KMS-11 (cell line): ENCODE measurements at regions not wholly inside any gene's neighbourhood (a gene's known extent, or its start where the extent isn't known, plus 50 kb on each side); places are given as distances from the start of the nearest gene placed in this dataset.

Experiments used
- H2AFZ ChIP-seq: fragments of 200-600 bp; sonication (generic); 2 replicates; pipeline ENCODE4 v1.6.1; 2016; ENCODE audit warnings: antibody characterized with exemption, mixed run types, low read depth
- H3K27ac ChIP-seq: fragments of 200-600 bp; sonication (generic); 2 replicates; pipeline ENCODE4 v1.6.1; 2016; ENCODE audit warnings: mild to moderate bottlenecking, mixed run types
- H3K27me3 ChIP-seq: fragments of 200-600 bp; sonication (generic); 2 replicates; pipeline ENCODE4 v1.6.1; 2017; ENCODE audit warnings: mild to moderate bottlenecking, low read depth, mixed run types, moderate library complexity; ENCODE audit not compliant: insufficient read depth
- H3K36me3 ChIP-seq: fragments of 200-600 bp; sonication (generic); 2 replicates; pipeline ENCODE4 v1.6.1; 2017; ENCODE audit warnings: mild to moderate bottlenecking, mixed run types; ENCODE audit not compliant: insufficient read depth
- H3K4me1 ChIP-seq: fragments of 200-600 bp; sonication (generic); 2 replicates; pipeline ENCODE4 v1.6.1; 2016; ENCODE audit warnings: mild to moderate bottlenecking, low read depth, mixed run types; ENCODE audit not compliant: poor library complexity, severe bottlenecking
- H3K4me2 ChIP-seq: fragments of 200-600 bp; sonication (generic); 2 replicates; pipeline ENCODE4 v1.7.0; 2016; ENCODE audit warnings: mild to moderate bottlenecking, mixed run types
- H3K4me3 ChIP-seq: fragments of 200-600 bp; sonication (generic); IDR thresholded peaks from 2 replicates; pipeline ENCODE4 v1.6.1; 2017; ENCODE audit warnings: low read depth, low read length, mixed read lengths; ENCODE audit not compliant: insufficient read depth
- H3K79me2 ChIP-seq: fragments of 200-600 bp; sonication (generic); 2 replicates; pipeline ENCODE4 v1.6.1; 2016; ENCODE audit warnings: low read depth, mixed run types; ENCODE audit not compliant: insufficient read depth
- H3K9ac ChIP-seq: fragments of 200-600 bp; sonication (generic); 2 replicates; pipeline ENCODE4 v1.6.1; 2016; ENCODE audit warnings: mild to moderate bottlenecking, mixed run types
- H4K20me1 ChIP-seq: fragments of 200-600 bp; sonication (generic); 2 replicates; pipeline ENCODE4 v1.6.1; 2016; ENCODE audit warnings: mild to moderate bottlenecking, mixed run types; ENCODE audit not compliant: insufficient read depth
- TF ChIP-seq, protein P1 (sequence below): fragments of 200-600 bp; sonication (generic); conservative IDR thresholded peaks from 2 replicates; pipeline ENCODE4 v1.6.1; 2017; ENCODE audit warnings: low read depth, mild to moderate bottlenecking, antibody characterized with exemption, low read length, moderate library complexity, mixed read lengths

DNA sequence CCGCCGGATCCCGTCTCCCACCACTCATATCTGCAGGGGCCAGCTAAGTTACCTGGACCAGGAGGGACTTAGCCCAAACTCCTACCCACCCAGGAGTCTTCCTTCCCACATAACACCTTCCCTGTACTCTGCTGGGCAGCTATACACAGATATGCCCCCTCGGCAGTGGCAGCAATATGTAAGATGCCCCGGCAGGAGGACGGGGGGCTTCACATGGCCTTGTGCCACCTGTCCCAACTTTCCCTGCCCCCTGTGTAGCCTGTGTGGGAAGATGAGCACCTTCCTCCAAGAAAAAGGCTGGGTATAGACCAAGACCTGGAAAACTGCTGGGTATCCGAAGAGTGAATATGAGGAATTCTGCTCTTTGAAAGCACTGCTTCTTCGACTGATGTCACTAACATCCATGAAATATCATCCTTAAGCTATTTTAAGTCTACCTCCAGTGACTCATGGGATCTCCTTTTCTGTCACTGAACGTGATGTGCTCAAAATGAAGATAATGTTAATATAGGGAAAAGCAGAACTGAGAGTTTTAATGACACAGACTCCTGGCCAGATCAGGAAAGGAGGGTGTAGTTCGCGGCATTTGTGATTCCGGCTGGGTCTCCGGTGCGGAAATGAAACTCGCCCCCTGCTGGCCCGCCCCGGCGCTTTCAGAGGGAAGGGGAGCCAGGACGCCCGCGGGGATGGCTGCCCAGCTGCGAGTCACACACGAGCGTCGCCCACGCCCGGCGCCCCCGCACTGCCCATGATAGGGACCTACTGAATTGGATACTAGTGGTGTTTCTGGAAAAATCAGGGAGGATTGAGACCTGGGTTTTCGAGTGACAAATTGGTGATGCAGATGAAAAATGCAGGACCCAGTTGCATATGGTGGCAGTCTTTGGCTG lies 256.9 kb upstream of the NFE2L3 start:
- TF ChIP-seq, protein P1, sequence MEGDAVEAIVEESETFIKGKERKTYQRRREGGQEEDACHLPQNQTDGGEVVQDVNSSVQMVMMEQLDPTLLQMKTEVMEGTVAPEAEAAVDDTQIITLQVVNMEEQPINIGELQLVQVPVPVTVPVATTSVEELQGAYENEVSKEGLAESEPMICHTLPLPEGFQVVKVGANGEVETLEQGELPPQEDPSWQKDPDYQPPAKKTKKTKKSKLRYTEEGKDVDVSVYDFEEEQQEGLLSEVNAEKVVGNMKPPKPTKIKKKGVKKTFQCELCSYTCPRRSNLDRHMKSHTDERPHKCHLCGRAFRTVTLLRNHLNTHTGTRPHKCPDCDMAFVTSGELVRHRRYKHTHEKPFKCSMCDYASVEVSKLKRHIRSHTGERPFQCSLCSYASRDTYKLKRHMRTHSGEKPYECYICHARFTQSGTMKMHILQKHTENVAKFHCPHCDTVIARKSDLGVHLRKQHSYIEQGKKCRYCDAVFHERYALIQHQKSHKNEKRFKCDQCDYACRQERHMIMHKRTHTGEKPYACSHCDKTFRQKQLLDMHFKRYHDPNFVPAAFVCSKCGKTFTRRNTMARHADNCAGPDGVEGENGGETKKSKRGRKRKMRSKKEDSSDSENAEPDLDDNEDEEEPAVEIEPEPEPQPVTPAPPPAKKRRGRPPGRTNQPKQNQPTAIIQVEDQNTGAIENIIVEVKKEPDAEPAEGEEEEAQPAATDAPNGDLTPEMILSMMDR = peak; percentile 84
- no peaks in the 10 kb centered on the region for H3K36me3 ChIP-seq
- peaks cover 76% of the 10 kb centered on the region for H3K4me1 ChIP-seq
- H3K9ac ChIP-seq = no peak overlapping the region
- no peak overlapping the region for H3K4me3 ChIP-seq
- H3K27me3 ChIP-seq = no peaks in the 10 kb centered on the region
- H3K79me2 ChIP-seq = no peaks in the 10 kb centered on the region
- peak overlapping the region; percentile 52 for H2AFZ ChIP-seq
- H3K27ac ChIP-seq = peak overlapping the region; percentile 0; the same call in 1 of the 2 replicates
- H4K20me1 ChIP-seq = no peaks in the 10 kb centered on the region
- H3K4me2 ChIP-seq = peak overlapping the region; percentile 63

DNA sequence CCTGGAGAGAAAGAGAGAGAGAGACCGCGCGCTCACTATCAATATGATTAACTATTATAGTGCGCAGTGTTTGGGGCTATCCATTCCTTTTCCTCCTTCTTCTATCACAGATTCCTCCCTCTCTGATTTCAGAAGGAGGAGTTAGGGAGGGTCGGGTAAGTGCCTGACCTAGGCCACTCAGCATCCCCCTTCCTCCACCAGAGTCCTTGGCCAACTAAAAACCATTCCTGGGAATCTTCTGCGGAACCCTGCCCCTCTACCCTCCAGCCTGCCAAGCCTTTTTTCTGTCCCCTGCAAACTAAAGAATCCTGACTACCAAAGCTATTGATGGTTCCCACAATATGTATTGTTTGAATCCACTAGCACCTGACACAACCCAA lies 256.2 kb upstream of the NFE2L3 start:
- no peaks in the 10 kb centered on the region for H3K36me3 ChIP-seq
- H3K27ac ChIP-seq = no peak overlapping the region
- no peaks in the 10 kb centered on the region for H3K27me3 ChIP-seq
- H2AFZ ChIP-seq = peak overlapping the region; percentile 52
- H3K4me3 ChIP-seq = no peak overlapping the region
- H3K4me2 ChIP-seq = peak overlapping the region; percentile 63; the same call in 1 of the 2 replicates
- peaks cover 76% of the 10 kb centered on the region for H3K4me1 ChIP-seq
- TF ChIP-seq, protein P1 = no peak
- H3K9ac ChIP-seq = no peak overlapping the region
- H3K79me2 ChIP-seq = no peaks in the 10 kb centered on the region
- H4K20me1 ChIP-seq = no peaks in the 10 kb centered on the region

DNA sequence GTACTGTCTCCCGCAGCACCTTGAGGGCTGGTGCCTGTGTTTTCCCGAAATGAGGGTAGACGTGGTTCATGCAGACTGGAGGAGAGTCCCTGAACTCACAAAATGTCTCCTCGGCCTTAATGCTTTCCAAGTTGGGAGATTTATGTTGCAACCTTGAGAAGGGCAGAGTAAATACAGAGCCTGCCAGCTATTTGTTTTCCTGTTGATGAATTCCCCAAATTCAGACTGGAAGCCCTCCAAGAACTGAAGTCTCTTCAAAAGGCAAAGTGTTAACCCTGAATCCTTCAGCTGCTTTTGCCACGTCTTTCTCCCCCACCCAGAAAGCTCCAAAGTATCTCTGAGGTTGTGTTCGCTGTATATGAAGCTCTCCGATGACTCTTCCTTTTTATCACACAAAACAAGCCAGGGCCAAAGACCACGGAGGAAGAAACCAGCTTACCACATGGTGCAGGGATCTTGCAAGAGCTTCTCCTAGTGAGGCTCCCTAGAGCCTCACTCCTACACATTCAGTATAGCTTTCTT lies 254.7 kb upstream of the NFE2L3 start:
- H3K9ac ChIP-seq = no peak overlapping the region
- H2AFZ ChIP-seq = no peak overlapping the region
- TF ChIP-seq, protein P1 = no peak
- H3K27ac ChIP-seq = no peak overlapping the region
- no peaks in the 10 kb centered on the region for H3K79me2 ChIP-seq
- no peaks in the 10 kb centered on the region for H3K27me3 ChIP-seq
- H3K4me3 ChIP-seq = no peak overlapping the region
- no peaks in the 10 kb centered on the region for H3K36me3 ChIP-seq
- H3K4me2 ChIP-seq = no peak overlapping the region
- no peaks in the 10 kb centered on the region for H4K20me1 ChIP-seq
- peaks cover 72% of the 10 kb centered on the region for H3K4me1 ChIP-seq

DNA sequence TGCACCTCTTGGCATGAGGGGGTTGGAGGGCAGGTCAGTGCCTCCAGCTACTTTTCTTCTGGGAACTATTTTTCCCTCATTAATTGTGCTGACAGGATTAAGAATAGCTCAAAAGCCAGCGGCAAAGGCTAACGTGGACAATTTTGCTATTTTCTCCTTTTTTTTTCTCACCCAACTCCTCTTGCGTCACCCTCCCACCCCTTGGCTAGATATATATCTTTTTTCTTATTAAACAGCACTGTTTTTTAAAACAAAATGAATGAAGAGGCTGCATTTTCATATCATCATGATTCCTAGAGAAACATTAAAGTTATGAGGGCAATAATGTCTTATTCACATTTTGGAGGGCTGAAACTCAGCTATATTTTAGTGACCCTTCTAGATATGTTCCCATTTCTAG lies 251.8 kb upstream of the NFE2L3 start:
- Histone ChIP-seq H4K20me1 (no peaks in the 10 kb centered on the region), H3K4me2 (peak overlapping the region; percentile 26; the same call in 1 of the 2 replicates), H3K36me3 (no peaks in the 10 kb centered on the region), H3K79me2 (no peaks in the 10 kb centered on the region), H3K9ac (no peak overlapping the region), H3K4me3 (no peak overlapping the region), H3K27me3 (no peaks in the 10 kb centered on the region), H3K27ac (peak overlapping the region; percentile 8; the same call in 1 of the 2 replicates), H2AFZ (peak overlapping the region; percentile 19; the same call in 1 of the 2 replicates), H3K4me1 (peaks cover 61% of the 10 kb centered on the region)
- TF ChIP-seq, protein P1 = no peak
